Mesenchymal stem cell (in vitro differentiated cells and primary cell): ENCODE measurements at regions not wholly inside any gene's neighbourhood (a gene's known extent, or its start where the extent isn't known, plus 50 kb on each side); places are given as distances from the start of the nearest gene placed in this dataset.
A peak's percentile ranks its signal among the peaks of the same experiment; 100 is the strongest.

ENCODE experiments used
- DNase-seq: peaks from one replicate; pipeline ENCODE4 v3.0.0-alpha.2; 2013
- H2AFZ ChIP-seq: one replicate; pipeline ENCODE4 v1.6.1; 2013; ENCODE audit warnings: low read depth, mild to moderate bottlenecking, control low read depth, inconsistent platforms, low read length, moderate library complexity
- H2AK5ac ChIP-seq: 2 replicates; pipeline ENCODE4 v1.6.1; 2013; ENCODE audit warnings: low read length, moderate library complexity, mild to moderate bottlenecking, inconsistent platforms; ENCODE audit not compliant: severe bottlenecking
- H2BK120ac ChIP-seq: one replicate; pipeline ENCODE4 v1.6.1; 2013; ENCODE audit warnings: low read depth, mild to moderate bottlenecking, inconsistent platforms, low read length, moderate library complexity
- H2BK12ac ChIP-seq, 2 experiments: one replicate each; pipeline ENCODE4 v1.6.1; 2013; ENCODE audit warnings: inconsistent platforms in 2 of 2, low read length in 2 of 2, mild to moderate bottlenecking in 2 of 2, moderate library complexity in 2 of 2, control low read depth in 1 of 2
- H2BK15ac ChIP-seq: one replicate; pipeline ENCODE4 v1.6.1; 2013; ENCODE audit warnings: mild to moderate bottlenecking, low read depth, inconsistent platforms; ENCODE audit not compliant: poor library complexity, severe bottlenecking
- H2BK5ac ChIP-seq: 2 replicates; pipeline ENCODE4 v1.6.1; 2013; ENCODE audit warnings: low read depth, mild to moderate bottlenecking, low read length, control low read depth, inconsistent platforms; ENCODE audit not compliant: poor library complexity, severe bottlenecking
- H3K14ac ChIP-seq, 2 experiments: one replicate each; pipeline ENCODE4 v1.6.1; 2013; ENCODE audit warnings: inconsistent platforms in 2 of 2, low read length in 2 of 2, control low read depth in 1 of 2, mild to moderate bottlenecking in 1 of 2, moderate library complexity in 1 of 2
- H3K18ac ChIP-seq, 2 experiments: one replicate each; pipeline ENCODE4 v1.6.1; 2013; ENCODE audit warnings: inconsistent platforms in 2 of 2, low read length in 2 of 2, control low read depth in 1 of 2, low read depth in 1 of 2, mild to moderate bottlenecking in 1 of 2
- H3K23ac ChIP-seq, 2 experiments: one replicate each; pipeline ENCODE4 v1.6.1; 2013; ENCODE audit warnings: inconsistent platforms in 2 of 2, low read length in 2 of 2, mild to moderate bottlenecking in 2 of 2, moderate library complexity in 2 of 2, control low read depth in 1 of 2
- H3K27ac ChIP-seq: 2 replicates; pipeline ENCODE4 v1.5.1; 2013; ENCODE audit warnings: mild to moderate bottlenecking, moderate library complexity, low read length, control low read depth, inconsistent platforms; ENCODE audit not compliant: poor library complexity, severe bottlenecking
- H3K27me3 ChIP-seq, 2 experiments: 2 replicates each; pipeline versions ENCODE4 v1.6.1 to v1.7.0; 2013; ENCODE audit warnings: low read length in 2 of 2, mild to moderate bottlenecking in 2 of 2, moderate library complexity in 2 of 2, control low read depth in 1 of 2, inconsistent platforms in 1 of 2; ENCODE audit not compliant: control insufficient read depth in 1 of 2, insufficient read depth in 1 of 2
- H3K36me3 ChIP-seq, 2 experiments: 2 replicates each; pipeline versions ENCODE4 v1.6.1 to v1.7.0; 2013; ENCODE audit warnings: low read length in 2 of 2, control low read depth in 1 of 2, inconsistent platforms in 1 of 2, low read depth in 1 of 2, mild to moderate bottlenecking in 1 of 2; ENCODE audit not compliant: insufficient read depth in 2 of 2, control insufficient read depth in 1 of 2
- H3K4ac ChIP-seq, 2 experiments: one replicate each; pipeline ENCODE4 v1.6.1; 2013; ENCODE audit warnings: inconsistent platforms in 2 of 2, low read length in 2 of 2, mild to moderate bottlenecking in 2 of 2, moderate library complexity in 2 of 2, control low read depth in 1 of 2, low read depth in 1 of 2
- H3K4me1 ChIP-seq: 2 replicates; pipeline ENCODE4 v1.6.1; 2013; ENCODE audit warnings: low read depth, low read length, control low read depth; ENCODE audit not compliant: control insufficient read depth, insufficient read depth
- H3K4me2 ChIP-seq: 2 replicates; pipeline ENCODE4 v1.6.1; 2013; ENCODE audit warnings: low read length, mild to moderate bottlenecking, inconsistent platforms; ENCODE audit not compliant: poor library complexity, severe bottlenecking
- H3K4me3 ChIP-seq, 2 experiments: 2 replicates each; pipeline versions ENCODE4 v1.5.1 to v1.7.0; 2013; ENCODE audit warnings: low read length in 2 of 2, mild to moderate bottlenecking in 2 of 2, control low read depth in 1 of 2, low read depth in 1 of 2; ENCODE audit not compliant: insufficient read depth in 1 of 2
- H3K79me1 ChIP-seq: replicated peaks from 2 replicates; pipeline ENCODE4 v1.6.1; 2013; ENCODE audit warnings: mild to moderate bottlenecking, control low read depth, low read length, inconsistent platforms; ENCODE audit not compliant: poor library complexity, severe bottlenecking
- H3K9ac ChIP-seq: 2 replicates; pipeline ENCODE4 v1.7.0; 2013; ENCODE audit warnings: mild to moderate bottlenecking, low read length, moderate library complexity
- H3K9me3 ChIP-seq: 2 replicates; pipeline ENCODE4 v1.7.0; 2013; ENCODE audit warnings: mild to moderate bottlenecking, low read length; ENCODE audit not compliant: control insufficient read depth
- H4K8ac ChIP-seq: one replicate; pipeline ENCODE4 v1.6.1; 2013; ENCODE audit warnings: inconsistent platforms, mild to moderate bottlenecking, low read length, moderate library complexity
- H4K91ac ChIP-seq: one replicate; pipeline ENCODE4 v1.6.1; 2013; ENCODE audit warnings: mild to moderate bottlenecking, low read length, inconsistent platforms
- WGBS: methylation state at CpG from one replicate; pipeline ENCODE4 v1.1.7; 2013; ENCODE audit warnings: mixed read lengths; 5-methylcytosine and 5-hydroxymethylcytosine counted together

DNA sequence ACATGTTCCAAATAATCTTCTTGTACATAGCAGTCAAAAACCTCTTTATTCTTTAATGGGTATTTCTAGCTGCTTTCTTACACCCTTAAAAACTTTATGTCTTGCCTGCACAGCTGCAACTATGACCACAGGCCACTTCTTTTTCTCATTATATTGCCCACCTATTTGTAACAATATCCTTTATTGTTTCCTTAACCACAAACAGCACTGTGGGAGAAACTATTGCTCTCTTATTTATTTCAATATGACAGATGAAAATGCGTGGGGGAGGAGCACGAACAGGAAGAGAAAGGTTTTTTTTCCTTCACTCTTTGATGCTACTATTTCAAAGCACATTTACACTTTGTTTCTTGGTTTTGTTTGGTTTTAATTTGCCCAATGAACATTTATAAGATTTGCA is 253.5 kb downstream of the GJA1 start:
- Histone ChIP-seq H3K9me3 (no peaks in the 10 kb centered on the region), H3K36me3 (no peaks in the 10 kb centered on the region), H3K4me1 (peaks cover 1% of the 10 kb centered on the region), H3K23ac (no peak overlapping the region), H3K18ac (no peak overlapping the region), H4K8ac (no peak overlapping the region), H2BK5ac (no peak overlapping the region), H2BK120ac (no peak overlapping the region), H3K14ac (no peak overlapping the region), H3K4me3 (no peak overlapping the region), H3K27ac (no peak overlapping the region), H3K9ac (no peak overlapping the region), H3K4me2 (no peak overlapping the region), H2BK12ac (no peak overlapping the region), H2AFZ (no peak overlapping the region), H2BK15ac (no peak overlapping the region), H3K79me1 (no peaks in the 10 kb centered on the region), H3K4ac (no peak overlapping the region), H3K27me3 (no peaks in the 10 kb centered on the region), H2AK5ac (no peak overlapping the region), H4K91ac (no peak overlapping the region)
- DNase-seq: no peak
- WGBS: no CpG with 5 or more reads among the region's 2 CpGs

DNA sequence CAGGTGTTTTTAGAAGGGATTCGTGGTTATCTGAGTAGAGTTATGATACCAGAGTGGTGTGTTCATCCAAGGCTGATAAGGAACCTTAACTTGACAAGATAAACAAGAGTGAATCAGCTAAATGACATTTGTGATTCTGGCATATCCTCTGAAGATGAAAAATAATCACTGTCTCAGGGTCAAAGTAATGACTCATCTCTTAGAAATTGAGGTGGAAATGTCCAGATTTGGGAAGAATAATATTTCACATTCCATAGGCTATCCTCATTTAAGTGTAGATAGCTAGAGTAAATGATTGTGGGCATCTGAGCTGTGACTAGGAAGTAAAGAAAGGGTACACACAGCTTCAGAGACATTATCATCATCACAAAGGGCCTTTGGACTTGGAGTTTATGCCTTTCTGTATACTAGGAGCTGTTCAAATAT is 255.7 kb downstream of the GJA1 start:
- Histone ChIP-seq H3K9me3 (no peaks in the 10 kb centered on the region), H4K8ac (no peak overlapping the region), H3K14ac (no peak overlapping the region), H2BK12ac (no peak overlapping the region), H3K27ac (peak overlapping the region; percentile 65), H3K9ac (no peak overlapping the region), H3K4me3 (no peak overlapping the region), H4K91ac (no peak overlapping the region), H3K36me3 (no peaks in the 10 kb centered on the region), H3K23ac (no peak overlapping the region), H2BK15ac (no peak overlapping the region), H2BK120ac (no peak overlapping the region), H3K4me2 (no peak overlapping the region), H3K4me1 (peaks cover 1% of the 10 kb centered on the region), H2AK5ac (no peak overlapping the region), H3K18ac (no peak overlapping the region), H3K79me1 (no peaks in the 10 kb centered on the region), H3K27me3 (no peaks in the 10 kb centered on the region), H2AFZ (no peak overlapping the region), H3K4ac (no peak overlapping the region), H2BK5ac (no peak overlapping the region)
- DNase-seq: no peak
- WGBS: 13% methylated on average over 1 of the region's 1 CpG

DNA sequence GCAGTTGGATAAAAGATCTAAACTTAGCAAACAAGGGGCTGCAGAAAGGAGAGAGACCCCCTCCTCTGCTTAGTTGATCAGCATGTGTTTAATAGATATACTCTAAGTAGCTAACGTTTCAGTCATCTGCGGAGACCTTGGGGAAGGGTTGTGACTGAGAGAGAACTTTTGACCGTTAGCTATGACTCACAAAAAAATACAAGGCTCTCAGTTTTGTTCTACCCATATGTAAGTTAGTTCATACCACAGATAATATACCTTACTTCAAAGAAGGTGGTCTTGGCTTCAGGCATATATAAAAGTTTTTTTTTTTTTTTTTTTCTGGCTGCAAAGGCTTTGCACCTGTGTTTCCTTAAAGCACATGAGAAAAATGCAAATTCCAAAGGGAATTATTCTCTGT is 258.9 kb downstream of the GJA1 start:
- Histone ChIP-seq H2BK15ac (no peak overlapping the region), H4K8ac (no peak overlapping the region), H2BK120ac (no peak overlapping the region), H3K4me3 (no peak overlapping the region), H2AFZ (no peak overlapping the region), H3K18ac (no peak overlapping the region), H3K79me1 (no peaks in the 10 kb centered on the region), H3K27ac (peak overlapping the region; percentile 71), H3K9ac (no peak overlapping the region), H2BK5ac (no peak overlapping the region), H3K9me3 (no peaks in the 10 kb centered on the region), H3K14ac (no peak overlapping the region), H2BK12ac (no peak overlapping the region), H4K91ac (no peak overlapping the region), H3K4ac (no peak overlapping the region), H3K23ac (no peak overlapping the region), H3K4me1 (peaks cover 1% of the 10 kb centered on the region), H3K36me3 (no peaks in the 10 kb centered on the region), H3K4me2 (no peak overlapping the region), H2AK5ac (no peak overlapping the region), H3K27me3 (no peaks in the 10 kb centered on the region)
- peak; percentile 29 for DNase-seq
- WGBS: no CpG with 5 or more reads among the region's 3 CpGs

DNA sequence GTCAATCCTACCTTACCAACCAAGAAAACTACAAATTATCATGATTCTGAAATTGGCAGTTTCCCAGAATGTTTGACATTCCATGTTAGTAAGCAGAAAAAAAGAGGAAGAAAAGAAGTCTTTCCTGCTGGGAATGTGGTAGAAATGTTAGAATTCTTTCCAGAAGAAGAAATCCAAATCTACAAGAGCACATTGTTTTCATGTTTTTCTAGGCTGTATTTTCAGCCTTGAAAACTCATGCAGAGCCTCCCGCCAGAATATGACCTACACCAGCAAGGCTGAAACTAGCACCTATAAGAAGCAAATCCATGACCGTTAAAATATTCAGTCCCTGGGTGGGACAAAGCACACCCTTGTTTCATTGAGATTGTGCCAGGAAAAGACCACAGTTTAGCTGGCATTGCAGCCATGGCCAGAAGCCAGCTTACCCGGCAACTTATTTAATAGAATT is 259.4 kb downstream of the GJA1 start:
- no peaks in the 10 kb centered on the region for H3K9me3 ChIP-seq
- no peak overlapping the region for H2BK5ac ChIP-seq
- H2BK15ac ChIP-seq: peak overlapping the region; percentile 52
- H3K14ac ChIP-seq: no peak overlapping the region
- peak overlapping the region in 1 of 2 experiments; percentile 77 for H2BK12ac ChIP-seq
- no peak overlapping the region for H2AFZ ChIP-seq
- no peak overlapping the region for H3K23ac ChIP-seq
- 95% methylated on average over 2 of the region's 3 CpGs for WGBS
- no peak overlapping the region for H3K9ac ChIP-seq
- H3K4me1 ChIP-seq: peaks cover 1% of the 10 kb centered on the region
- H3K18ac ChIP-seq: peak overlapping the region in 1 of 2 experiments; percentile 79
- H3K4me3 ChIP-seq: no peak overlapping the region
- H2BK120ac ChIP-seq: peak overlapping the region; percentile 49
- no peaks in the 10 kb centered on the region for H3K36me3 ChIP-seq
- peak overlapping the region; percentile 71 for H3K27ac ChIP-seq
- no peak overlapping the region for H4K8ac ChIP-seq
- H3K4ac ChIP-seq: no peak overlapping the region
- peak overlapping the region; percentile 23 for H3K4me2 ChIP-seq
- H3K79me1 ChIP-seq: no peaks in the 10 kb centered on the region
- no peak for DNase-seq
- no peaks in the 10 kb centered on the region for H3K27me3 ChIP-seq
- H2AK5ac ChIP-seq: no peak overlapping the region
- H4K91ac ChIP-seq: no peak overlapping the region
